GM12892 (cell line): ENCODE measurements at regions not wholly inside any gene's neighbourhood (a gene's known extent, or its start where the extent isn't known, plus 50 kb on each side); places are given as distances from the start of the nearest gene placed in this dataset.

Experiments
- DNase-seq: peaks from one replicate; pipeline ENCODE4 v3.0.0; 2011; ENCODE audit not compliant: insufficient read length
- FAIRE-seq: peaks from 2 replicates; lab custom pipeline; 2011; peaks lifted over from hg19 to GRCh38; lab: Jason Lieb, UNC
- POLR2A ChIP-seq: IDR thresholded peaks from 2 replicates; pipeline ENCODE4 v1.6.1; 2011; ENCODE audit warnings: low read depth, low read length, control low read depth
- POLR2AphosphoS5 ChIP-seq: IDR thresholded peaks from 2 replicates; pipeline ENCODE4 v1.6.1; 2011; ENCODE audit warnings: low read depth, low read length, control low read depth
- TAF1 ChIP-seq: IDR thresholded peaks from 2 replicates; pipeline ENCODE4 v1.6.1; 2011; ENCODE audit warnings: low read depth, mild to moderate bottlenecking, control low read depth, low read length, borderline replicate concordance

DNA sequence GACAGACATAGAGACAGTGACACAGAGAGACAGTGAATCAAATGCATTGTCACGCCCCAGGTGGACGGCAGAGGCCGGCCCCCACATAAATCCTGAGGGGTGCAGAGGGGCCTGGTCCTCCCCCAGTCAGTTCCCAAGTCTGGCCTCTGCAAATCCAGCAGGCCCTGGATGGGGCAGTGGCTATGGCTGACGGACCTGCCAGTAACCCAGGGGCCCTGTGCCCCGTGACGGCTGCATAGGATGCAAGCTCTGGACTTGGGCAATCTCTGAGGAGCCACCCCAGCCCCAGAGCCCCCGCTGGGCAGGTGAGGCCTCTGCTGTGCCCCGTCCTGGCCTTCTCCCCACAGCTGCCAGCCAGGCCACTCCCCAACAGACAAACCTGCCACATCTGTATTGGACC is 204.5 kb downstream of the BRD1 start:
- no peak for FAIRE-seq
- TF ChIP-seq POLR2AphosphoS5 (no peak), TAF1 (no peak), POLR2A (no peak)
- DNase-seq: no peak

DNA sequence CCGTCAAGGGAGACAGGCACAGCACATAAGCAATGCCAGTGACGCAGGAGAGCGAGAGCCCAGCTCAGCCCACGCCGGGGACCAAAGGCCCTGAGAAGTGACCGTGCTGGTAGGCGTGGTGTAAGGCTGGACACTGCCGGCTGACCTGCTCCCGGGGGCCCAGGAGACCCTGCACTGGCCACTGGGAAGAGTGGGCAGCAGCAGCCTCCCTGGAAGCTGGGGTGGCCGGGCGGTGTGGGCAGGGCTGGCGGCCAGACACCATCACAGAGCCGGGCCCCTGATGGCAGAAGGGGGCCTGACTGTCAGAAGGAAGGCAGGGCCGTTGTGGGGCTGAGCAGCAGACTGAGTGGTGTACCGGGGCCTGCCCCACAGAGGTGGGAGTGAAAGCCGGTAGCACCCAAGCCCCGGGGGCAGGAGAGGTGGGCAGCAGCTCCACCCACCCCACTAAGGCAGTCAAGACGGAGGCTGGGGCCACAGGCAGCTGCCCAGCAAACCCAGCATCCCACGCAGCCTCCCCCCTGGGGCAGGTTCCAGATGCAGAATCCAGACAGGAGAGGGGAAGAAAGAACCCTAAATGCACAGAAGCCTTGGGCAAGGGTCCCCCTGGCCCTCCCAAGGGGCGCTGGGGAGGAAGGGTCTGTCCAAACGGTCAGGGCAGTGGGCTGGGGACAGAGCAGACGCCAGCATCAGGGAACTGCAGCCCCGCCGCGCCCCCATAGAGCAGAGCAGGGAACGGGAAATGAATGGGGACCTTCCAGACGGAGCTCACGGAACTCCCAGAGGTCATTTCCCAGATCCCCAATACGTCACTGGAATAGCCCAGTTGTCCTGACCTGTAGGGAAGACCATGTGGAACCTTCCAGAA is 205.2 kb downstream of the BRD1 start:
- no peak for DNase-seq

DNA sequence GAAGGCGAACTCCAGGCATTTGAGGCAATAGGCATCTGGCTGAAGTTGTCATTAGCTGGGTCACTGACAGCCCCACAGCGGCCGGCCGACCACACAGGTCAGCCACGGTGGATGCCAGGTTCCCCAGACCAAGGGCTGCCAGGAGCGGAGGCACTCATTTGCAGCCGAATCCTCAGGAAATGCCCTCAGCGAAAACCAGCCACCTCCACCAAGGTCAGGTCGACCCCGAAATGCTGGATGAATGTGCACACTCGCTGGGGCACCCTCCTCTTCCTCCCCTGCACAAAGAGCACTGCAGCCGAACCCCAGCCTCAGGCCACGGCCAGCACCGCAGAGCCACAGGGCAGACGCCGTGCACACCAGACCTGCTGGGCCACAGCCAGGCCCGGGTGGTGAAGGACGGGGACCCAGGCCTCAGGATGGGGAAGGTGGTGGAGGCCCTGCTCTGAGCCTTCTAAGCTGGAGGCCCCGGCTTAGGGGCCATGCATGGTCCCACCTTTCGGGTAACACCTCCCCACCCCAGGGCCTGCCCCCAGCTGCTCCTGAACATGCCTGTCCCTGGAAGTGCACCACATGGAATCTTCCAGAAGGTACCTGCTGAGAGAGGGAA is 206.0 kb downstream of the BRD1 start:
- FAIRE-seq (no peak), DNase-seq (no peak)
- no peak for TF ChIP-seq POLR2AphosphoS5
- TF ChIP-seq TAF1: no peak
- no peak for TF ChIP-seq POLR2A

More for the DNA sequence above, 205.2 kb downstream of the BRD1 start:
- TF ChIP-seq TAF1 (no peak), POLR2AphosphoS5 (no peak), POLR2A (no peak)
- FAIRE-seq: no peak

DNA sequence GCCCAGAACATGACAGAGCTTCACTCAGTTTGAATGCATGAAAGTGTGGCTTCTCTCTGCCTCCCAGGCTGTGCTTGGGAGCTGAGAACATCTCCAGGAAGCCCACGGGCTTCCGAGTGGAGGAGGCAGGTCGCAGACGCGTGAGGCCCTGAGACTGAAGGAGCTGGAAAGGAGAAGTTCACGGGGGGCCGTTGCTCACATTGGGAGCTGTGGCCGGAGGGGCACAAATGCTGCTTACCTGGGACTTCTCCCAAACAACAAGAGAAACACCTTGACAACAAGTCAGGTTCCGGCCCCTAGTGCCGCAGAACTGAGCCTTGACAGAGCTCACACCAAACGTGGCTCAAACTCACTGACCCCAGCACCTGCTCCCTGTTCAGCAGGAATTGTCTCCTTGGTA is 207.0 kb downstream of the BRD1 start:
- DNase-seq (no peak), FAIRE-seq (no peak)
- TF ChIP-seq POLR2AphosphoS5 (no peak), POLR2A (no peak), TAF1 (no peak)

DNA sequence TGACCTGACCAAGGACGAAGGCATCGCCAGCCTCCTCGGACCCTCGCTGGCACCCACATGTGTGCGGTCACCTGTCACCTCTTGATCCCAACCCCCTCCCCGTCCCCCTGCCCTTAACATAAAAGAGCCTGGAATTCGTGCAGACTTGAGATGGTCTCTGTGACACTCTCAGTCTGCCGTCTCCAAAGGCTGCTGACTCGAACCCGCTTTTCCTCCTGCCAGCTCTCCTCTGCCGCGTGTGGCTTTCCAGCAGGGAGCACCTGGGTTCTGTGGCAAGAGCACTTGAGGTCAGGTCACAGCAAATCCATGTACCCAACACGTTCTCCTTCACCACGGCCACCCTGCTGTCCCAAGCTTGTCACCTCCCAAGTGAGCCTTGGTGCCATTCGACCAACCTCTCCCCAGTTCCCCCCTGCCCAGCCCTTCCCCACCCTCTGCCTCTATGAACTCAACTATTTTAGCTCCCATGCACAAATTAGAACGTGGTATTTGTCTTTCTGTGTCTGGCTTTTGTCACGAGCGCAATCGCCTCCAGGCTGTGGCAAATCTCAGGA is 207.6 kb downstream of the BRD1 start:
- TF ChIP-seq POLR2A (no peak), TAF1 (no peak), POLR2AphosphoS5 (no peak)
- FAIRE-seq (no peak), DNase-seq (no peak)

DNA sequence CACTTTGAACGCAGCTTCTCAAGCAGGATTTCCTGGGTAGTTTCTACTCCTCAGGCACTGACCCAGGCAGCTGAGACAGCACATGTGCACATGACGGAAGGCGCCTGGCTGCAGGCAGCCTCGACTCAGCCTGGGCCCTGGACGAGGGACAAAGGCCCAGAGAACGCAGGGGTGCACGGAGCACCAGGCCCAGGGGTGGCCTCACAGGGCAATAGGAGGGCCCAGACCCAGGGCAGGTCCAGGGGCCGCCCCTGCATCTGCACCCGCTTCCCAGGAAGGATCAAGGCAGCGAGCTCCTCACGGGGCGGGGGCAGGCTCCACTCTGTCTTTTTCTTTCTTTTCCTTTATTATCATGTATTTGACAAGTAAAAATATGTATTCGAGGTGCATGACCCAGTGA is 208.4 kb downstream of the BRD1 start:
- FAIRE-seq (no peak), DNase-seq (no peak)
- TF ChIP-seq POLR2A: no peak
- no peak for TF ChIP-seq TAF1
- TF ChIP-seq POLR2AphosphoS5: no peak

DNA sequence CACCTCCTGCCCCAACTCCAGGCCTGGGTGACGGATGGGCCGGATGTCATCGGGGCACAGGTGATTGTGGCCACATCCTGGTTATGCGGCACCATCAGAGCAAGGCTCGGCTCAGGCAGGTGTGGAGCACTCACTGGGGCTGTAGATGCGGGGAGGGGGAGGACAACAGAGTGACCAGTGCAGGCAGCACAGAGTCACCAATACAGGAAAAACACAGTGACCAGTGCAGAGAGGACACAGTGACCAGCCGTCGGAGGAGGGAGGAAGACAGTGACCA is 209.1 kb downstream of the BRD1 start:
- DNase-seq (no peak), FAIRE-seq (no peak)
- TF ChIP-seq POLR2A (no peak), POLR2AphosphoS5 (no peak), TAF1 (no peak)

DNA sequence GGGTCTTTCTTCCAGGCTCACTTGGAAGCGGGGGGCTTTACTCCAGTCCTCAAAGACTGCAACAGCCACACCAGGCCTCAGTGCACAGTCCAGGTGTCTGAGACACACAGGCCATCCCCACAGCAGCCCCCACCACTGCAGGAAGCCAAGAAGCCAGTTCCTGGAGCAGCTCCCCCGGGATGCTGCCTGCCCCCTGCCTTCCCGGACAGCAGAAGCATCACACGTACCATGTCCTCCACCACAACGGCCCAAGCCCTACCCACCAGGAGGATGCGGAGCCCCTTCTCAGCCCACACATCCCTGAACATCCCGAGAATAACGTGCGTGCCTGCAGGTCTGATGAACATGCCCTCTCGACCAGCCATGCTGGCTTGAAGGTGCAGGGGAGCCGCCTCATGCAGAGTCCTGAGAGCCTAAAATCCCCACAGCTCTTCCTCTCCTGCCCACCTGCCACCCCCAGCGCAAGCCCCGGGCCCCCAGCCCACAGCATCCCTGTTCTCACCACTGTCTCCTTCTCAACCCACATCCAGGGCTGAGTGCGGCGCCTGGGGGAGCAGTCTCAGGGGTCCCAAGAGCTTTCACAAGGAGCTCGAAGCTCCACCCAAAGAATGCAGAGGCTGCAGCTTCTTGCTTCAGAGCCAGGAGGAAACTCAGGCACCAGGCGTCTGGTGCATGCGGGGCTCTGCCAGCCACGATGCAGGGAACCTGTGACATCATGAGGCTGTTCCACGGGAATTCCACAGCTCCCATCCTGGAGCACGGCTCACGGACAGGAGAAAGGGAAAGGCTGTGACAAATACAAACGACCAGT is 209.6 kb downstream of the BRD1 start:
- DNase-seq (no peak), FAIRE-seq (no peak)
- TF ChIP-seq POLR2A (no peak), POLR2AphosphoS5 (no peak), TAF1 (no peak)

DNA sequence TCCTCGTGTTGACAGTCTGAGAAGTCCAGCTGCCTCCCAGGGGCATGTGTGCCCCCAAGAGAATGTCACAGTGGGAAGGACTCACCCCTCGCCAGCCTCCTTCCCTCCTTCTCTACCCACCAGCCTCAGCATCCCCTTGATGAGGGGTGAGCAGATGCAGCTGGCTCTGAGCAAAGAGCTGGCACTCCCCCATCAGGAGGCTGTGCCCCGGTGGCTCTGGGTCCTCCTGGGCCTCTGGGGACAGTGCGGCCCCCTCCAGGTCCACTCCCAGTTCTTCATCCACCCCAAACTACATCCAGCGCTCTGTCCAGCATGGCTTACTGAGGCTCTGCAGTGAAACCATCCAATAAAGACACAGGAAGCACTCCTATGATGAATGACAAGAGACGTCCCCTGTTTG is 210.4 kb downstream of the BRD1 start:
- TF ChIP-seq TAF1 (no peak), POLR2AphosphoS5 (no peak), POLR2A (no peak)
- FAIRE-seq: no peak
- DNase-seq: no peak

DNA sequence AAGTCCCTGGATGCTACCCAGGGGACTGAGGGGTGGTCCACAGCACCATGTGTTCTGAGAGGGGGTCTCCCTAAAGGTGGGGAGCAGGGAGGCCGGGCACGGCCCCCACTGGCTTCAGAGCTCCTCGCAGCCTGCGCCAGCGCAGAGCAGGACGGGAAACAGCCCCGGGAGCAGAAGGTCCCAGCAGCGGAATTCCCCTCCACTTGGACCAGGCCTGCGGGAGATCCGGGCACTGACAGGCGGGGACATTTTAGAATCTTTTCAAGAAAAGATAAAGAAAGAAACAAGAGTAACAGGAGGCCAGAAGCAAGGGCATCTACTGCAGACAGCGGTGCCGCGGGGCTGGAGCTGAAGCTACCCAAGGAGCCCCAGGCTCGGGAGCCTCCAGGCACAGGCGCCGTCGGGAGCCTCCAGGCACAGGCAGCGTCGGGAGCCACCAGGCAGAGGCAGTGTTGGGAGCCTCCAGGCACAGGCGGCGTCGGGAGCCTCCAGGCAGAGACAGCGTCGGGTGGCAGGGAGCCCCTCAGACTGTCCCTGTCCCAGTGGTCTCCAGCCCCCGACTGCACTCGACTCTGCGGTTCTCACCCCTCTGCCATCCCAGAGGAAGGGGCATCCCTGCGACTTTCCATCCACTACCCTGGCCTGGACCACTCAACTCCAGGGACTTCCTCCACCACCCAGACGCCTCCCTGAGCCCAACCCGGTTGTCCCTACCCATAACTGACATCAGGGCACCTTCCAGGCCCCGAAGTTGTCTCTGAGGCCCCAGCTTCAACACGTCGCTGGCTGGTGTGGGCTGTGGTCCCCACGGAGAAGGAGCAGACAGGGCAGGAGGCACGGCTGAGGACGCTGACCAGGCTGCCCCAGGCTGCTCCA is 211.1 kb downstream of the BRD1 start:
- DNase-seq (no peak), FAIRE-seq (no peak)
- TF ChIP-seq POLR2A: no peak
- no peak for TF ChIP-seq TAF1
- no peak for TF ChIP-seq POLR2AphosphoS5
